NCI-H1092 (cell line): ENCODE measurements at regions not wholly inside any gene's neighbourhood (a gene's known extent, or its start where the extent isn't known, plus 50 kb on each side); places are given as distances from the start of the nearest gene placed in this dataset.
A peak's percentile ranks its signal among the peaks of the same experiment; 100 is the strongest.
"Not testable (repeated sequence)": the region's sequence is repeated elsewhere in the genome, so short reads cannot be mapped to it uniquely, and the experiment has no call there.

ENCODE experiments used
- DNase-seq: peaks from one replicate; lab custom pipeline; 2025; lab: John Stamatoyannopoulos, UW

DNA sequence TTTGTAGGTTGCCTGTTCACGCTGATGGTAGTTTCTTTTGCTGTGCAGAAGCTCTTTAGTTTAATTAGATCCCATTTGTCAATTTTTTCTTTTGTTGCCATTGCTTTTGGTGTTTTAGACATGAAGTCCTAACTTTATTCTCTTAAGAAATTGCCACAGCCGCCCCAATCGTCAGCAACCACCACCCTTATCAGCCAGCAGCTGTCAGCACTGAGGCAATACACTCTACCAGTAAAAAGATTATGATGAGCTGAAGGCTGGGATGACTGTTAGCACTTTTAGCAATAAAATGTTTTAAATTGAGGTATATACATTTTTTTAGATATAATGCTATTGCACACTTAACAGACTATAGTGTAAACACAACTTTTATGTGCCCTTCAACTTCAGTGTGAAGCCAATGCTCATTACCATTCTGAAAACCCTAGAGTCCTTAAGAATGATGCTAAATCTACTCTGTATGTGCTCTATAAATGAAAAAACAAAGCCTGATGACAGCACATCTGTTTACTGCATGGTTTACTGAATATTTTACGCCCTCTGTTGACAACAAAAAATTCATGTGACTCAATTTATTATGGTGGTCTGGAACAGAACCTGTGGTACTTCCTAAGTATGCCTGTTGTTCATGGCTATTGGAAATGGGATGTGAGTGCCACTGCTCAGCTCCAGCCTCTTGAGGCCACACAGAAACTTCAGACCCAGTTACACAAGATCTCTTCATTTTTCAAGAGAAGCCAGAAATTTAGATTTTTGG is 197.4 kb downstream of the DUSP6 start:
- no peak for DNase-seq

DNA sequence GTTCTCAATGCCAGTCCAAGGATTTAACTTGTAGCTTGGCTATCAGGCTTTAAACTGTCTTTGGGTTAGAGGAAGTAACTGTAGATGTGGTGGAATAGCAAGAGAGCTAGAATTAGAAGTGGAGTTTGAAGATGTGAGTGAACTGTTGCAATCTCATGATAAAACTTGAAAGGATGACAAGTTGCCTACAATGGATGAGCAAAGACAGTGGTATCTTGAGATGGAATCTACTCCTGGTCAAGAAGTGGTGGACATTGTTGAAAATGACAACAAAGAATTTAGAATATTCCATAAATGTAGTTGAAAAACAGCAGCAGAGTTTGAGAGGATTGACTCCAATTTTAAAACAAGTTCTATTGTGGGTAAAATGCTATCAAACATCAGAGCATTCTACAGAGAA is 199.0 kb downstream of the DUSP6 start:
- DNase-seq: no peak

DNA sequence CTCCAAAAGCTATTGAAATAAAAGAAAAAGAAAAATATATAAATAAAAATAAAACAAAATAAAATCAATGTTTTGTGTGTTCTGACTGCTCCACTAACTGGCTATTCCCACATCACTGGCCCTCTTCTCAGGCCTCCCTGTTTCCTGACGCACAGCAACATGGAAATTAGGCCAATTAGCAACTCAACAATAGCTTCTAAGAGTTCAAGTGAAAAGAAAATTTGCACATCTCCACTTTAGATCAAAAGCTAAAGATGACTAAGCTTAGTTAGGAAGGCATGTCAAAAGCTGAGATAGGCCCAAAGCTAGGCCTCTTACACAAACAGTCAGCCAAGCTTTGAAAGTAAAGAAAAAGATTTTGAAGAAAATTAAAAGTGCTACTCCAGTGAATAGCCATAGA is 200.8 kb downstream of the DUSP6 start:
- DNase-seq: no peak

DNA sequence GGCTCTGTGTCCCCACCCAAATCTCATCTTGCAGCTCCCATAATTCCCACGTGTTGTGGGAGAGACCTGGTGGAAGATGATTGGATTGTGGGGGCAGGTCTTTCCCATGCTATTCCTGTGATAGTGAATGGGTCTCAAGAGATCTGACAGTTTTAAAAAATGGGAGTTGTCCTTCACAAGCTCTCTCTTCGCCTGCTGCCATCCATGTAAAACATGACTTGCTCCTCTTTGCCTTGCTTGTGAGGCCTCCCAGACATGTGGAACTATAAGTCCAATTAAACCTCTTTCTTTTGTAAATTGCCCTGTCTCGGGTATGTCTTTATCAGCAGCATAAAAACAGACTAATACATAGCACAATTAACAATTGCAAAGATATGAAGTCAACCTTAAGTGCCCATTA is 201.5 kb downstream of the DUSP6 start:
- DNase-seq: not testable (repeated sequence)

DNA sequence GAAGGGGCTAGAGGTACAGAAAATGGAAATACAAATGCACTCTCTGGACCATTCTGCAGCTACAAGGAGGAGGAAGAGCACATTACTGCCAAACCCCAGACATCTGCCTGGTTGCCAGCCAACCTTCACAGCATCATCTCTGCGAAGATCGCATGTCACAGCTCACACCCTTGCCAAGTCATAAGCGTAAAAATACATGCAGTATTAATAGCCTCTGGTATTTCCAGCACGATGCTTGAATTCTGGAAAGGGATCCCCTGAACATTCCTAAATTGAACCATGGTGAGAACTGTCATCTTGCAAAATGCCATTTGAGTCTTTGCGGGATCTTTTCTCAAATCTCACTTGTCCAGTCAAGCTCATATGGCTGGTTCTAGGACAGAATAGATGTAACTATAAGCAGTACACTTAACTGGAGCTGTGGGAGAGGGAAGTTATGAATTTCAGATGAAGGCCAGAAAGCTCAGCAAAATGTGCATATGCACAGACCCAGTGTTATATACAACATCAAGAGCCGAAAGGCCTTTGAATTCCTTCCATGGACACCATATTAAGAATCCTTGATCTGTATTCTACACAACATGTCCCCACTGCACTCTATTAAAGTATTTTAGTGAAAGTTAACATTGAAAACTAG is 211.6 kb downstream of the DUSP6 start:
- DNase-seq: peak; percentile 55

DNA sequence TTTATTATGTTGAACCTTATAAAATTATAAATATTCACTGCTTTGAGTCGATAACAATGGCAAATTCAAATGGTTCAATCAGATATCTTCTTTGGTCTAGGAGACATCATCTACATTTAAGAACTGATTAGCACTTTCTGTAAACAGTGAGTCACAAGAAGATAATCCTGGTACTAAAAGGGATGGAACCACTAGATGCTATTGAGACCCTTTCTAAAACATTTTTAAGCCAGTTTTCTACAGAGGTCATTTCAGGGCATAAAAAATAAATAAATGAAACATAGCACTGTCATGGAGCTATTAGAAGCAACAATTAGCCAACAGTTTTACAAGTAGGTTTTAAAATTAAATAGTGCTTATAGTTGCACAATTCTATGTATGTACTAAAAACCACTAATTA is 212.2 kb downstream of the DUSP6 start:
- no peak for DNase-seq

DNA sequence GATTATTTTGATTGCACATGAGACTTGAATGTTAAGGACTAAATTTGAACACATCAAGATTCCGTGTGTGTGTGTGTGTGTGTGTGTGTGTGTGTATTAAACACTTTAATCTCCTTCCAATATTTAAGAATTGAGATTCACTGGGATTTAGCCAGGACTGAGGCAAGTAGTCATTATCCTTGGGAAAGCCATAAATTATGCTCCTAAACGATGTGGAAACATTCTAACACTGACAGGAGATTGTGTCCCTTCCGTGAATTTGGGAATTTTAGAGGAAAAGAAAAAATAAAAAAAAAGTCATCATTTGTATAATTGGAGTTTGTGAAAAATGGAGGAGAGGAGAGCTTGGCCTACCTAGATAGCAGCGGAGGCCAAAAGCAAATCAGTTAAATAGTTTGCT is 212.9 kb downstream of the DUSP6 start:
- no peak for DNase-seq

DNA sequence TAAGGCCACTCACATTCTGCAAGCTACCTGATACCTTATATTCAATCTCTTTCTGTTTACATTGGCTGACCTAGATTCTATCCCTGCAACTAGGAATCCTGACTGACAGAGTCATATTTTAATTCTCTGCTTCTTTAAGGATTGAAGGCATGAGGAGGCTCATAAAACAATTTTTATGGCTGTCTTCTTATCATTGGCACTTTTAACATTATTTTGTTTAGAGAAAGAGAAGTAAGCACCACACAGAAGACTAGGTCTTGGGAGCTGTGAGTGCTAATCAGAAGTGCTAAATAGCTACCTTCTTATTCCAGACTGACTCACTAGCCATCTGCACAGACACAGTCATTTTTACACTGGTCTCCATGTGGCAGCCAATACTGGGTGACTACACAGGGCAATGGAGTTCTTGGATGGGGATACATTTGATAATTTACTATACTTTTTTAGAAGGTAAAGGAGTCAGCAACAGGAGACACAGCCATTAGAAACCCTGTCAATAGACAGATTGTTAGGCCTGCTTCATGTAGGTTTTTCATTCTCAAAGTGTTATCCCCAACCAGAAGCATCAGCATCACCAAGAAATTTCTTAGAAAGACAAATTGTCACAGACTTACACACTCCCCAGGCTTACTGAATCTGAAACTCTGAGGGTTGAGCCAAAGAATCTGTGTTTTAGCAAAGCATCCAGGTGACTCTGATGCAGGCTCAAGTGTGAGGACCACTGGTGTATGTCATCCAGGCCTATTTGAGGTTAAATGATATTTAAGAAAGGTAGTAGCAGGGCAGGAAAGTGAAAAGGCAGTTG is 214.1 kb downstream of the DUSP6 start:
- DNase-seq: no peak

DNA sequence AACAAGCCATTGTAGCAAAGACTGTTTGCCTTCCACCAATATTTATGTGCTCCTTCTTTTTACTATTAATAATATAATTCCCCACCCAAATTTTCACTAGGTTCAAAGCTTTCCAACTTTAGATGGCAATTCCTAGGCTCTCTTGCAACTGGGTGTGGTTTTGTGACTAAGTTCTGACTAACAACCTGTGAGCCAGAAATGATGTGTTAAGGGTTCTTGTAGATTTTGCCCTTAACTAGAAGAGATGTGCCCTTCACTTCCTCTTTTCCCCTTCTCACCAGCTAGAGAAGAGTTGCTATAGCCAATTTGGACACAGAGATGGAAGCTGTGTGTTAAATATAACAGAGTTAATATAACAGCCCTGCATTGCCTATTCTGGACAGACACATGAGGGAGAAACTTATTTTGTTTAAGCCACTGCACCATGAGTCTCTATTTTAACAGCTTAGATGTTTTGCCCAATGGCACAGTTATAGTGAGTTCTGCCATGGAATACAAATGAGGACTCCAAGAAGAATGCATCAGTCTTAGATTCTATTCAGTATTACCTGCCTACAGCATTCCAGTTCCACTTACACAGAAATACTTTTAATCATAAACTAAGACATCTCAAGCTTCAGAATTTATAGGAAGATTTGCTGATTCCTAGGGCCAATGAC is 216.2 kb downstream of the DUSP6 start:
- no peak for DNase-seq

DNA sequence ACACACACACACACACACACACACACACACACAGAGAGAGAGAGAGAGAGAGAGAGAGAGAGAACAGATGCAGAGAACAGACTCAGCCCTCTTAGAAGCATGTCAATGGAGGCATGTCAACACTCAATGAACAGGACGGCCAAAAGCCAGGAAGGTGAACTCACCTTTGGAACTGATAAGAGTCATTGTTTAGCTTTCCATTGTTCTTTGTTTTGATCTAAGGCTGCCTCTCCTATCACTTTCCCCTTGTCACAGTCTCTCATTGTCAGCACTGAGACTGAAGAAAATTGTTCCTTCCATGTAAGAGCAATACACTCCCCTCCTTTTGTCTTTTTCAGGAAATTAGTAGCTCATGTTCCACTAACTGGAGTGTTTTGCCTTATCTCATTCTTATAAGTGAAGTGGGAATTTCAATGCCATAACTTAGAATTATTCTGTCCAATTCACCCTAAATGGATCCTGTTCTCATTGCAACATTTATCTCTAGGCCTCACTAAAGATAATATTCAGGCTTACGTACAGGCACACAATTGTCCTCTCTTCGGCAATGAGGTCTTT is 218.0 kb downstream of the DUSP6 start:
- no peak for DNase-seq

DNA sequence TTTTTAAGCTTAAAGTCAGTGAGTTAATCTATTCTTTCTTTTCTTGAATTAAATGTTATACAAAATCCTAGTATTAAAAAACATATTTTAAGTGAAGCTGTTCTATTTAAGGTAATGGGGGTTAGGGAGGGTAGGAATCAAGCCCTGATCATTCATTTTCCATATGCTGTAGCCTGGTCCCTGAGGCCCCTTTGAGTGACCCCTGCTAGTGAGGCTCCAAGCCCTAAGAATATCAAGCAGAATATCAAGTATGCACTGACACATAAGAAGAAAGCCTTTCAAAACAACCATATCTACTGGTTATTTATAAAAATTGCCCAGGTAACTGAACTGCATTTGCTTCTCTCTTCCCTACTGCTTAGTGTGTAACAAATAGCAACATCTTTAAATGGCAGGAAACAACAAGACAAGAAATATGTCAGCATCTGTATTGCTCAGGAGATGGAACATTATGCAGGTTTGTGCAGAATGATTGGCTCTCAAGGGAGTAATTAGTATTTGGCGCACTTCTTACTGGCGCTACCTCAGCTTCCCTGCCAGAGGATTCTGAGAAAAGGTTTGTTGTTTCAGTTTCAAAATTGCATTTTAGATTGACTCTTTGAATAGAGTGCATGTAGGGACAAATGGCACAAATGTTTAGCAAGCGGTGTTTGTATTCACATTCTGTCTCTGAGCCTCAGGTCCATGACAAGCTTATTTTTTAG is 223.0 kb downstream of the DUSP6 start:
- DNase-seq: no peak

DNA sequence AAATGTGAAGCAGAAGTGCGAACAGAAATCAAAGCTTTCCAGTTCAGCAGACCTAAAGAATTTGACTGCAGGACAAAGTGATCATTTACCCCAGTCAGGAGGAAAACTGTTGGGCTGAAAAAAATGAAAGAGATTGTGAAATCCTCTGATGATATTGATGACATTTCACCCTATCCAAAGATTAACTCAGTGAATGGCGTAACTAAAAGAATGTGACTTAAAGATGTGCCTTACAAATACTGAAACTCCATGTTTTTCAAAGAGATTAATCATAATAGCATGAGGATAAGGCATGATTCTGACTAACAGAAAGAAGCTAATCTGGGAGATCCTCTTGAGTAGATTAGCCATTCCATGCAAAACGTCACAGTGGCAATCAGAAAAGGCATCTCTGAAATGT is 225.6 kb downstream of the DUSP6 start:
- no peak for DNase-seq

DNA sequence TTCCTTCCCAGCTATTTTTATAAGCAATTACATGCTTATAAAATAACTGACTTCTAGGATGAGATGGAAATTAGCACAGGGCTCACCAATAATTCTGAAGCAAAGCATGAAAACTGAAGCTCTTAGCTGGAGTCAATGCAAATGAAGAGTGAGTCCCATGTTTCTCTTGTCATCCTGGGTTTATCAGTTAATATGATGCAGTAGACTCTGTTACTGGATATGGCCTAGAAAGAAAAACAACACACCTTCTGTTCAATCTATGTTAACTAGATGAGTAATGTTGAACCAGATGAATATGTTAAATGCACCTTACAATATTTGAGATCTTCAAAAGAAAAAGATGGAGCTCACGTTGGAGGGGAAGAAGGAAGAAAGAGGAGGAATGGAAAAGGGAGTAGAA is 229.4 kb downstream of the DUSP6 start:
- DNase-seq: no peak

DNA sequence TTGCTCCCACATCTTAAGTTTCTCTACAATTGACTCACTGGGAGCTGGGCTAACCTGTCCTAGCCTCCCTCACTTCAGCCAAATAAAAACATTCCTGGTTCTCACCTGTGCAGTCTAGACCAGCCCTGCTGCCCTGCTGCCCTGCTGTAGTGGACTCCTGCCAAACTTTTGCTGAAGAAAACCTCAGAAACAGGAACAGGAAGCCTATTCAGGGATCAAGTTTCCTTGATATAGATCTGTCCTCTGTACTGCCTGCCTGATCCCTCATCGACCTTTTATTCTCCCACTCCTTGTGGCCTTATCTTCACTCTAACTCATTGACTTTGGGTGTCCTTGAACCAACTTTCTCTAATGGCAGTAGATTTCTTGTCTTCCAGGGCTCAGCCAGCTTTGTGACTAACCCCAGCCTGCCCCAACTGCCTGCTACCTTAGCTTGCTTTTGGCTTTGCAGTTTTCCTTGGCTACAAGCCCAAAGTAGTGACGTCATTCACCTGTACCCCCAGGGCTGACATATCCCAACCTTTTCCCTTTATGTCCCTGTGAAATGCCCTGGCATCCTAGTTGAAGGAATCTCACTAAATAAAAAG is 234.8 kb downstream of the DUSP6 start:
- DNase-seq: no peak

DNA sequence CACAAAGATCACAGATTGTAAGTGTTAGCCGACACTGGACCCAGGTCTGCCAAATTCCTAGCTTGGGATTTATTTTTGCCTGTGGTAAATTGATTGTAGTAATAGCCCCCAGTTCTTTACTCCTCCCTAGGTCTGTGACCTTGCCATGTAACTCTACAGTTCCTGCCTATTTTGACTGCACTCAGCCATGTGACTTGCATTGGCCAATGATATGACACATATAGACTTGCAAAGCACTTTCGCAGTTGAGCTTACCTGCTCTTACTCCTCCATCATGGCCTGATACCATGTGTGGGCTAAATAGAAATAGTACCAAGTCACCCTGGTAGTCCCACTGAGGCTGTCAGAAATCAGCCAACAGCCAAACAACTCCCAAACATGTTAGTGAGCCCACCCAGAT is 240.3 kb downstream of the DUSP6 start:
- DNase-seq: no peak

DNA sequence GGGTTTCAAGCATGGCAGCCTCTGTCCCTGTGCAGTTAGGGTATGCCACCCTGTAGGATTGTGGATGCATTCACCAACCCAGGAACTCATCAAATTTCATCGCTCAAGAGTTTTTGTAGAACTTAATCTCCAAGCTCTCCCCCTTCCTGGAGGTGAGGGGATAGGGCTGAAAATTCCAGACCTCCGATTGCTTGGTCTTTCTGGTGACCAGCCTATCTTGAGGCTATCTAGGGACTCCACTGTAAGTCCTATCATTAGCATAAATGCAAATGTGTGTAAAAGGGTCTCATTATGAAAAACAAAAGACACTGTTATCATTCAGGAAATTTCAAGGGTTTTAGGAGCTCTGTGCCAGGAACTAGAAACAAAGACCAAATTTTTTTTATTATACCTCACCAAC is 244.0 kb downstream of the DUSP6 start:
- DNase-seq: no peak

DNA sequence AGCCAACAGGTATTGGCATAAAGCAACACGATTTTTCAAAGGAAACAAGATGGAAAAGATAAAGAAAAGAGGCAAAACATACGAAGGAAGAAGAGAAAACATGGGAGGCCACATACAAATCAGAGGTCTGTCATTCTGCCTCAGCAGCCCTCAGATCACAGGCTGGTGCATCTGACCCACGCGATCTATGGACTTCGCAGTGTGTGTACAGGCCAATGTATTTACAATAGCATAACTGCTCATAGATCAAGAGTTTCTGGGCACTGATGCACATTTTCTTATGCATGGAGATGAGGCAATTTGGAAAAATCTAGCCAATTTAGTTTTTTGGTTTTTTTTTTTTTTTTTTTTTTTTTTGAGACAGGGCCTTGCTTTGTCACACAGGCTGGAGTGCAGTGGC is 245.4 kb downstream of the DUSP6 start:
- no peak for DNase-seq

DNA sequence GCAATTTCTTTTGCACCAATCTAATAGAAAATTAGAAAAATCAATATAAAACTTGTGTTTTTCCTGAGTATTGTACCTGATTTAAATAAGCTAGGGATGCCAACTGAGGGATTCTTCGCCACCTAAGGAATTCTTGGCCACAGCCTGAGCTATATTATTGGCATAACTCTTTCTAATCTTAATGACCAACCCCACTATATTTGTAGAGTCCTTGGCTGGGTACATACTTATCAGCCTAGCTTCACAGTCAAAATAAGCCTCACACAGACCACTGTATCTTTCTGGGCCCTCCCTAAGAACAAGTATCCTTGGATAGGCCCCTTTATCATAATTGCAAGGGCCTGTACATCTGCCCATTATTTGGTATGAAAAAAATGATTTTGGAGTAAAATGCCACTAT is 247.1 kb downstream of the DUSP6 start:
- DNase-seq: no peak

DNA sequence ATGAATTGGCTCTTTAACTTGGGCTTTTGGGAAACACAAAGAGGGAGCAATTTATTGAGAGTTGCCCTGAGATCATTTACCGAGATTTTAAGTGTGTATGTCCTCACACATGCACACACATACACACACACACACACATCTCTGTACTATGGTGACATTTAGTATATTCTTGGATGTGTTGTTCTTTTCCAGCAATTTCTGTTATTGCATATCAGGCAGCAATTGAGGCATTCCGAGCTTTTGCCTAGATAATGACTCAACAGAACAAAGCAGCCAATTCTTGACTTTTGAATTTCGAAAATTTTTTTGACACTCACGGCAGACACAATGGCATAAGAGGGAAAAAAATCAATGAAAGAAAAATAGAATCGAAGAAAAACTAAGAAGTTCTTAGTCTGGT is 248.5 kb downstream of the DUSP6 start:
- no peak for DNase-seq

DNA sequence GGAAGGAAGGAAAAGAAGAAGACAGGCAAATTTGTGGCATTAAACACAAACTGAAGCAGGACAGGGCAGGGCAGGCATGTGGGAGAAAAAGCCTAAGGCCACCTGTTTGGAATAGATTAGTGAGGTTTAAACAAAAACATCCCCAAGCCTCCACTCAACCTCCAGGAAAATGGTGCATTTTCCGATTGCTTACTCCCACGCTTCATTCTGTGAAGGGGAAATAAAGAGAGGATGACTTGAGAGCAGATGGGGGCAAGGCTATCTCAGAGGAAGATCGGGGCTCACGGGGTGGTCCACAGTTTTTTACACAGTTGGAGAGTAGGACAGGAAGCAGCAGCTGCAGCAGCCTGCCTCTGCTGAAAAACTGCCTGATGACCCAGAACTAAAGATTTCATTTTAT is 250.9 kb downstream of the DUSP6 start:
- DNase-seq: no peak

DNA sequence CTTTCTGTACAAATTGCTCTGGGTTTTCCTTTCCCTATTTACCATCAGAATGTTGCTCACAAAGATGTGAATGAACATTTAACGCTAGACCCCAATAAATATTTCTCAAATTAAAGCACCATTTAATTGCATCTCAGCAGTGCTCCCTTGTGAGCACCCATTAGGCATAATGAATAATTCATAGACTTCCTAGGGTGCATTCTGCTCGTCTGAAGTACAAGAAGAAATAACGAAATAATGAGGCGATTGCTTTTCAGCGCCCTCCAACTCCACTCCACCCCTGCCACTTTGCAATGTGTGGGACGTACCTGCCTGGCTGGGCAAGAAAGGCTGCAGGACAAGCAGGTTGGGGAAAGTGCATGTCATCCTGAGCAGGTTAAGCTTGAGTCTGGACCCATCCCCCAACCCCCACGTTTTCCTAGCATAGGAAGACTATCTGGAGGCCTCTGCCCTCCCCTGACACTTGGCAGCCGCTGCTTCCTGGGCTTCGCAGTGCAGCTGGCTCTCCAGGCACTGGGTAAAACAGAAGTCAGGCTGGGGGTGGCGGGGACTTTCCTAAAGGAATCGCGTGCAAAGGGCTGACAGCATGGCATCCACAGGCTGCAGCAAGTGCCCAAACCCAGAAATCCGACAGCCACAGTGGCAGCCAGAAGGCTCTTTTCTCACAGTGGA is 253.7 kb downstream of the DUSP6 start:
- DNase-seq: peak; percentile 72
